NOMO-1 treated with dmso at 0.1 percent for 144 hours (cell line): ENCODE measurements at regions not wholly inside any gene's neighbourhood (a gene's known extent, or its start where the extent isn't known, plus 50 kb on each side); places are given as distances from the start of the nearest gene placed in this dataset.

Experiments used
- DNase-seq: peaks from one replicate; lab custom pipeline; 2025; ENCODE audit not compliant: unreplicated experiment; lab: John Stamatoyannopoulos, UW

DNA sequence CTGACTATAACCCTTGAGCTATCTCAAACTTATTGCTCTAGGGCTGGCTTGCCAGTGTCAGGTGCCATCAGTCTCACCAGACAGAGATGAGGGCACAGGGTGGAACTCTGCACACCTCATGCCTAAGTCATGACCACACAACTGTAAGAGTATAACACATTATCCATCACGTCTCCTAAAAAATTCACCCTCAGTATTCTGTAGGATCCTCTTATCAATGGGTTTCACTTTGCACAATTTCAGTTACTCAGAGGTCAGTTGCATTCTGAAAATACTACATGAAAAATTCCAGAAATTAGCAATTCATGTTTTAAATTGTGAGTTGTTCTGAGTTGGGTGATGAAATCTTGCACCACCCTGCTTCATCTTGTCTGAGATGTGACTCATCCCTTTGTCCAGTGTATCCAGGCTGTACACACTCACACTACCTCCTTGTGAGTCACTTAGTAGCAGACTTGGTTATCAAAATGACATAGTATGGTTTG, 690.9 kb upstream of the CDH18 start:
- DNase-seq, result no peak

DNA sequence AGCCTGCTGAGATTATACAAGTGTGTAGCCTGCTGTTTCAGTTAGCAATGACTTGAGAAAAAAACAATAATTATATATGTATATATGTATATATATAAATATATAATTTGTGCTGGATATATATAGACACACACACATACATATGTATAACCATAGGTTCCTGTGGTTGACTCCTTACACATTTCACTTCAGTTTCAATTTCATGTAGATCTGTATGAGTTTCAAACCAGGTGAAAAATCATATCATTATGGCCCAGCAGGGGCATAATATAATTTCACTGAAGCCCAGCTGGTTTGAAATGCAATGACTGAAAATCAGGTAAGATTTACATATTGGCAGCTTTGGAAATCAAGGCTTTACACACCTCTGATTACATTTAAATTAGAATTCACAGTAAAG, 690.4 kb upstream of the CDH18 start:
- DNase-seq, result no peak

DNA sequence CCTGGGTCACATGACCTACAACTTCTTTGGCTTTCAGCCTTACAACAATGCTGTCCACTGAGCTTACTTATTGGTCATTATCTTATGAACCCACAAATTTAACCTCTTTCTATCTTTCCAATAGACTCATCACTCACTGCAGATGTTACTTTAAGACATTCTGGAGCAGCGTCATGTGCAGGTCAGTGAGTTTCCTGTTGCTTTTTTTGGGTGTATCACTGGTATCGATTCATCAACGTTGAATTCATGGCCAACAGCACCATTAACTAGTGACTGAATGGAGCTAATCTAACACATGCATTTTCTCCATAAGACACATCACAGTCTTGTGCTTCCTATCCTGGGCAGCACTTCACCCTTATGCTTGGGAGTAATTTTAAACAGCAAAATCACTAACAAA, 672.6 kb upstream of the CDH18 start:
- no peak for DNase-seq

DNA sequence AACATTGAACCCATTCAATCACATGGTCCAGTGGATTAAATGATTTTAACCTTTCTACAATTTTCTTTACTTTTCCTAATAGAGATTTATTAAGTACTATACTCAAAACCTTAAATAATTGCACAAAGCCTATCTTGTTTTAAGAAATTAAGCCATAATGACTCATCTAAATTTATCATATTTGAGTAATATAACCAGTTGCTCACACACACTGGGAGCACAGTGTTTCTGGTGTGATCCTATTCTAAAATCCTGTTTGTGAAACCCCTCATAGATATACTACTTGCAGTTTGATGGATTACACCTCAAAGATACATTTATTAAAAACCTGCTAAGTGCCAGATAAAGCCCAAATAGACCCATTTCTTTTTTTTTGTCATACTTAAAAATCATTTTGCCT, 668.3 kb upstream of the CDH18 start:
- no peak for DNase-seq

DNA sequence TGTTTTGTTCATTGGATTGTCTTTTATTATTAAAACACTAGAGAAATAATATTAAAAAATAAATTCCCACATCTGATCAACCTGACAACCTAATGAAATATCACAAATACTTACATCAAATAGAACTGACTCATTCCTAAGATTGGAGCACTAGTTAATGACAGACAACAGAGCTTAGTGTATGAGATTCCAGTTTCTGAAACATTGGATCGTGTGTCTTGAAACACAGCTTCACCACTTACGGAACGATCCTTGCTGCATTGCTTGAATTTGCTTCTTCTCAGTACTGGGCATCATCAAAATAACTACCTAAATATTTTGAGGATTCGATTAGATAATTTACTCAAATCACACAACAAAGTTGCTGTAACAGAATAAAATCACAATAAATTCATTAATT, 667.2 kb upstream of the CDH18 start:
- no peak for DNase-seq

DNA sequence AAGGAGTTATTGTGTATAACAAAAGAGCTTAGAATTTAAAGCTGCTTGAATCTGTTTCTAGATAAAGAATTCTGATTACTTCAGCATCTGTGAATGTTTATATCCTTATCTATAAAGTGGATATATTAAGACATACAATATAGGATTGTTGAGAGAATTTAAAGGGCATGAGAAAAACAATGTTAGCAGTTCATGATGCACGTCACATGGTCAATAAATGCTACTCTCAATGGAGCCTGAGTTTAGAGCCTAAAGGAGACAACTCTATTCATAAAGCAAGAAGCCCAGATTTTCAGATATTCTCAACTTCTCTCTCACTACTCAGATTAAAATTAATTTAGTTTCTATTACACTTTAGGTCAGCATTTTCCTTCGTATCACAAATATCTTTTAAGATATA, 666.7 kb upstream of the CDH18 start:
- DNase-seq, result no peak

DNA sequence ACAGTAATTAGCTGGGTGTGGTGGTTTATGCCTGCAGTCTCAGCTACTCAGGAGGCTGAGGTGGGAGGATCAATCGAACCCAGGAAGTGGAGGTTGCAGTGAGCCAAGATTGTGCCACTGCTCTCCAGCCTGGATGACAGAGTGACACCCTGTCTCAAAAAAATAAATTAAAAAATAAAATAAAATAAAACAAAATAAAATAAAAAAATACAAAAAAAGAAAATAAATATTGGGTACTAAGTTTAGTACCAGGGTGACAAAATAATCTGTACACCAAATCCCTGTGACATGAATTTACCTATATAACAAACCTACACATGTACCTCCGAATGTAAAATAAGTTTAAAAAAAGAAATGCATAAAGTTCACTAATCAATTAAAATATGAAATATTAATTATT, 666.0 kb upstream of the CDH18 start:
- no peak for DNase-seq

DNA sequence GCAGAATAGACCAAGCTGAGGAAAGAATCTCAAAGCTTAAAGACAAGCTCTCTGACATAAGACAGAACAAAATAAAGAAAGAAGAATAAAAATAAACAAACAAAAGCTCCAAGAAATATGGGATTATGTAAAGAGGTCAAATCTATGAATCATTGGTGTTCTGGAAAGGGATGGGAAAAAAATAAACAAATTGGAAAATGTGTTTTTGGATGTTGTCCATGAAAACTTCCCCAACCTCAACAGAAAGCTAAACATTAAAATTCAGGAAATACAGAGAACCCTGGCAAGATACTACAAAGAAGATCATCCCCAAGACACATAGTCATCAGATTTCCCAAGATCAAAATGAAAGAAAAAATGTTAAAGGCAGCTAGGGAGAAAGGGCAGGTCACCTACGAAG, 662.0 kb upstream of the CDH18 start:
- no peak for DNase-seq

DNA sequence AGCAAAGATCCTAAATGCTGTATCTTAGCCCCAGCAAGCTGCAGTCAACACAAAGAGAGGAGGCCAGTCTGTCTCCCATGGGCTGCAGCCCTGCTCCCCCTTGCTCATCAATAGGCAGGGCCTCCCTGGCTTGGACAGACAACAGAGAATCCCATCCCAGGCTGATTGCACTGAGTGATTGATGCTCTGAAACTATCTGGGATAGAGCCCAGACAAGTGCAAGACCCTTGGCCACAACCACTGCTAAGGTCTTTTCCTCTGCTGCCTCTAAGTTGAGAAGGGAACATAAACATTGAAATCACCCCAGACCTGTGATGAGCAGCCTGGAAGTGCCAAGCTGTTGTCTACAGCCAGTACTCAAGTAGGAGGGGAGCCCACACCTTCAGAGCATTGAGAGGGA, 661.0 kb upstream of the CDH18 start:
- no peak for DNase-seq

DNA sequence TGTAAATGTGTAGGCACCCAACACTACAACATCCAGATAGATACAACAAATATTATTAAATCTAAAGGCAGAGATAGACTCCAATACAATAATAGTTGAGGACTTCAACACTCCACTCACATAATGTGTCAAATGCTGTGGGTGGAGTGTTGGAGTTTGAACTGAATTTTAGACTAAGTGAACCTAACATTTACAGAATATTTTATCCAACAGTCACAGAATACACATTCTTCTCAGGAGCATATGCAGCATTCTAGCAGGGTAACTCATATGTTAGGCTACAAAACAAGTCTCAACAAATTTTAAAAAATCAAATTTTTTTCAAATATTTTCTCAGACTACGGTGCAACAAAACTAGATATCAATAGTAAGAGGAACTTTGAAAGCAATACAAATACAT, 648.7 kb upstream of the CDH18 start:
- no peak for DNase-seq

DNA sequence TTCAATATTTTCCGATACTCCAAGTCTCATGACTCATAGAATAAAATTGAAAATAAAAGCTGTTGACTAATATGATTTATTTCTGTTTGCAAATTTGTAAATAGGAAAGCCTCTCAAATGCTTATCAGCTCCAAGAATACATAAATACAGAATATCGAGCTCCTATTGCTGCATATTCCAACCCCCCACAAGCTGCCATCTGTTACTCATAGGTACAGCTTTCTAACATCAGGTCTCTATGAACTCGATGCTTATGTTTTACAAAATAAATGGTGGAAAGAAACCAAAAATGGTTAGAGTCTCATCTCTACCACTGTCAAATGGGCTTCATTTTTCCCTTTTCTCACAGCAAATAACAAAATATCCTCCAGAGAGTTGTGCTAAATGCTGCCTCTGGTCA, 631.6 kb upstream of the CDH18 start:
- no peak for DNase-seq

DNA sequence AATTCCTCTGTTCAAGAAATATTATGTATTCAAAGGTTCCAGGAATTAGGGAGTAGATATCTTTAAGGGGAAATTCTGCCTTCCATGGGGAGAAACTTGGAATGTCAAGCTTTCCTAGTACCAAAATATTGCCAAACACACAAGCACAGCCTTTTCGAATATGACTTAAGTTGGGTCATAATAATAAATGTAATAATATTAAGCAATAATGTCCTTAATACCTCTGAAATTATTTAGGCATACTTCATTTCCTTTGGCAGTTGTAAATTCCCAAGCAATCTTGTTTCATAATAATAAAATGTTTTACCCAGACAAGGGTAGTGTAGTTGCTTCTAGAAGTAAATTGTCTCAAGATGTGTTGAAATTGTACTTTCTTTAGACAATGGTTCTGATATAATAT, 630.3 kb upstream of the CDH18 start:
- no peak for DNase-seq

DNA sequence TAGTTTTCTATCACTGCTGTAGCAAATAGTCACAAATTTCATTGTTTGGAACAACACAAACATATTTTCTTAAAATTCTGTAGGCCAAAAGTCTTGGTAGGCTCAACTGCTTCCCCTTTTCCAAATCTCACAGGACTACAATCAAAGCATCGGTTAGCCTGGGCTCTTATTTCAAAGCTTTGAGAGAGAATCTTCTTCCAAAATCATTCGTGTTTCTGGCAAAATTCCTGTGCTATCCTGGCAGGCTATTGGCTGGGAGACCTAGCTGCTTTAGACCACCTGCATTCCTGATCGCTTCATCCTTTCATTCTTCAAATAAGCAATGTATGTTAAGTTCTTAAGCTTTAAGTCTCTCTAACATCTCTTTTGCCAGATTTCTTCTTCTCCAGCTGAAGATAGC, 629.8 kb upstream of the CDH18 start:
- DNase-seq, result no peak

DNA sequence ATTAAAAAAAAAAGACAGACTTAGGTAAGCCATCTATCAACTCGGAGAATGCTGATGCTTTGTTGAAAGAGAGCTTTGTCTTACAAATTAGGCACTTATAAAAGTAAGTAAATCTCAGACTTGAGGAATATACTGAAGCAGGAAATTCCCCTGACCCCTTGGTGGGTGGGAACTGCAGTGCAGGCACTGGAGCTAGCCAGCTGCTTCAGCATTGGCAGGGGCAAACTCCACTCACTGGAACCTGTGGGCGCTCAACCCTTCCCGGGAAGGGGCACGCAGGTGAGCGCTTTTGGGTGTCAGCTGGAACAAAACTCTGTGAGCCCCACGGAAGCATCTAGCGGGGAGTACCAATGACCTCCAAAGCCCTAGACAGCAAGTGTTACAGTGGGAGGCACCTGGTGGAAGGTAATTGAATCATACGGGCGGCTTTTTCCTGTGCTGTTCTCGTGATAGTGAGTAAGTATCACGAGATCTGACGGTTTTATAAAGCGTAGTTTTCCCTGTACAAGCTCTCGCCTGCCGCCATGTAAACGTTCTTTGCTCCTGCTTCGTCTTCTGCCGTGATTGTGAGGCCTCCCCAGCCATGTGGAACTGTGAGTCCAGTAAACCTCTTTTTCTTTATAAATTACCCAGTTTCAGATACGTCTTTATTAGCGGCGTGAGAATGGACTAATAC, 628.0 kb upstream of the CDH18 start:
- no peak for DNase-seq

DNA sequence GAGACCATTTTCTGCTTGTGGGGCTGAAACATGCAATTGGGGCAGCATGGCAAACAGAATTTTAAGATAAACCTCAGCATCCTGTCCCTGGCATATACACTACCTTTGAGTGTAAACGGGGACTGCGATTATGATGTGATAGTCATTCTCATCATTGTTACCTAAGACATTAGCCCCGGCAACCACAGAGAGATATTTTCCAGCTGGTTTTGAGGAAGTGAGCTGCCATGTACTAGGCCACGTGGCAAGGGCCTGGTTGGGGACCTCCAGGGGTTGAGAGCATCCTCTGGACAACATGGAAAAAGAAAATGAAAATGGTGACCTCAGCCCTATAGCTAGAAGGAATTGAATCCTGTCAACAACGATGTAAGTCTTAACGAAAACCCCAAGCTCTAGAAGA, 623.6 kb upstream of the CDH18 start:
- no peak for DNase-seq

DNA sequence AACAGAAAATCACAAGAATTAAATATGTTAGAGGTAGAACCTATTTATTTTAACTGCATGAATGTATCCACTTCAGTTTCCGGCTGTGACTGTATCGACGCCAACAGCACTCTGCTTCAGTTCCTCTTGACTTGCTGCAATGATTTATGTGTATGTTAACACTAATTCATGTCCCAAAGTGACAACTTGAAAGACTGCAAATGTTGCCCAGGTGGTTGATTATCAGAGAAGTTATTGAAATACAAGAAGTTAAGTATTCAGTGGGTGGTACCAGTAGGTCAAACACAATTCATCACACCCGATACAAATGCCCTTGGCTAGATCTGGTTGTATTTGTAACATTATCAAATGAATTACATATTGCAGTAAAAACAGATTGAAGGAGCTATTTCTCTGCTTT, 622.7 kb upstream of the CDH18 start:
- no peak for DNase-seq

DNA sequence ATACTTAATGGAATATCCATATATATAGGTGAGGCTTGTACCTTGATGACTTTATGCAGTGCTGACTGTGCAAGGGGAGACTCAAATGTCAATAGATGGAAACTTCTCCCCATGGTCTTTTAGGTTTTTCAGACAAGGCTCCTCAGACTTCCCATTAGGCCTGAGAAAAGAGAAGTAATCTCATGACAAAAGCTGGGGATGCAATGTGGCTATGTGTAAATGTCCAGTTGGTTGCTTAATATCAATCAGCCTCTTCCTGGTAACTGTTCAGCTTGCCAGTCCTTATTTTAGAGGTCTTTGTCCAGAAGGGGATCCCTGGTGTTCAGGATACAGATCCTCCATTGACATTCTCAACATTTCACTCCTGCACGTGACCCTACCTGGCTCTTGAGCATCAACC, 621.1 kb upstream of the CDH18 start:
- no peak for DNase-seq

DNA sequence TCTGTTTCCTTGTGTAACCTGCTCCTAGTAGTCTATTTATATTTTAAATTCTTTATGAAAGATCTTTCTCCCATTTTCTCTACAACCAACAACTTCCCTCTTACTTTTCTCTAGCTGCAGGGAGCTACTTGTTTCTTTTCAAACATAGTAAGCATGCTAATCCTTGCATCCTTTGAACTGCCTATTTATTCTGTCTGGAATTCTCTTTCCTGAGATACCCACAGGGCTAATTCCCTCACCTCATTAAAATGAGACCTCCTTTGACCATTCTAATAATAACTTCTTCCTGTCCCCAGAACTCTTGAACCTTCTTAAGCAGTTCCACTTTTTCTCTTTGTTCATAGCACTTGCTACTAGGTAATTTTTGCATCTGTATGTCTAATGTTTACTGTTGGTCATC, 620.6 kb upstream of the CDH18 start:
- DNase-seq, result no peak

DNA sequence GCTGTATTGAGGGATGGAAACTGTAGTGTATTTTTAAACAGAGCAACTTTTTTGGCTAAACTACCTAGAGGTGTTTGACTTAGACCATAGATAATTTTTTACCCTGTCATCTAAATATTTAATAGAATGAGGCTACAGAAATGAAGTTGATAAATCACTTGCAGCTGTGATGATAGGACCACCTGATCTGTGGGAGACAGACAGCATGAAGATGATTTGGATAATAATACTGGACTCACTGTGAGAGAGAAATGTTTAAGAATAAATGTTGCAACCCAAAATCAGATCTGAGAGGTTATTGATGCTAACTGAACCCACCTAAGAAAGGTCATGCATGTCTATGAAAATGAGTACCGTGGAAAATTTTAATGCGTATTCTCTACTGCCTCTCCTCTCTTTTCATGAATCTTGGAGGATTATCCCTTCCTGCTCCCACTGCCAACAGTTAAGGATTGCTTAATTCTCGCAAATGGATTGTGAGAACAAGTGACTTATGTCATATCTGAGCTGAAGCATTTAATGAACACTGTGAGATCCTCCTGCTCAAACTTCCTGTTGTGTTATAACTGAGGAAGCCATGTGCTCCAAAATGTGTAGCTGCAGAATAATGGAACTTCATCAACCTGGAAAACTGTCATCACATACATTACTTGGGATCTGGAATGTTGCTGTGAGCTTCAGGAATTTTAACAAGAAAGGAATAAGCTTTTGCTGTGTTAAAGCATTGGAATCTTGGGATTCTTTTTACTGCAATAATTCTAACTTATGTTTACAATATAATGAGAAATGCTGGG, 617.9 kb upstream of the CDH18 start:
- no peak for DNase-seq

DNA sequence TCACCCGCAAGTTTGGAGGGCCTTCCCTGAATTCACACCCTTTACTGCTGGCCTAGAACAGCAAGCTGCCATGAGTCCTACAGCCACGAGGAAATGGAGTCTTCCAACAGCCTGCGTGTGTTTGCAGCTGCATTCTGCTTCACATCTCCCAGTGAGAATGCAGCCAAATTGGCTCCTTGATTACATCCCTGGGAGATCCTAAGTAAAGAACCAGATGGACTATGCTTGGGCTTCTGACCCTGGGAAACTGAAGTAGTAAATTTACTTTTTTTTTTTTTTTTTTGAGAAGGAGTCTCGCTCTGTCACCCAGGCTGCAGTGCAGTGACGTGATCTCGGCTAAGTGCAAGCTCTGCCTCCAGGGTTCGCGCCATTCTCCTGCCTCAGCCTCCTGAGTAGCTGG, 617.0 kb upstream of the CDH18 start:
- no peak for DNase-seq

DNA sequence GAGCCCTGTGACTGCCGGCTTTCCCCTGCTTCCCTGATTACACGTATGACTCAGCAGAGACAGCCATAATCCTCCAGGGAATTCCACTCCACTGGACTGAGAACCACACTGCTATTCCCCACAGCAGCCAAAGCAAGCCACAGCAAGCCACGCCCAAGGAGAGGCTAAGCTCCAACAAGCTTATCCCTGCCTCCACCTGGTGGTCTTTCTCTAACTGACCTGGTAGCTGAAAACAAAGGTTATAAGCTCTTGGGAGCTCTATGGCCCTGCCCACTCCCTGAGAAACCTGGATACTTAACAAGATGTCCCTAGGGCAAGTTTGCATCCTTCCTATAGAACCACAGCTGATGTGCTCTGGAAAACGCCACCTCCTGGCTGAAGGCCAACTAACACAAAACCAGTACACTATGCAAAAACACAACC, 613.7 kb upstream of the CDH18 start:
- DNase-seq, result no peak

DNA sequence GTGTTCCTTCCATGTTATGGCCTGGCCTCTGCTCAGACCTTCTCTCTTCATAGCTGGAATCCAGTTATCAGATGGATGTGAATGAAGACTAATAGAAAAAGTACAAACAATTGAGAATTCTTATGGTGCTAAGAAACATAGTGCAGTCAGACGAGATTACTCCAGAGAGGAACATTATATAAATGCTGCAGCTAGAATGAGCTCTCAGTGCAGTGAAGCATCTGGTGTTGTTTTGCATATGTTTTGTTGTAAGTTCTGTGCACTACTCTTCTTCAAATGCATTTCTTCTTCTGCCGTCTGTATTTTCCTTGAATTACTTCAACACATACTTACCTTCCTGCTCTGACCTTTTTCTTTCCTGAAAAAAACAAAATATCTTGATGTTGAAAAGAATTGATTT, 602.4 kb upstream of the CDH18 start:
- DNase-seq, result no peak

DNA sequence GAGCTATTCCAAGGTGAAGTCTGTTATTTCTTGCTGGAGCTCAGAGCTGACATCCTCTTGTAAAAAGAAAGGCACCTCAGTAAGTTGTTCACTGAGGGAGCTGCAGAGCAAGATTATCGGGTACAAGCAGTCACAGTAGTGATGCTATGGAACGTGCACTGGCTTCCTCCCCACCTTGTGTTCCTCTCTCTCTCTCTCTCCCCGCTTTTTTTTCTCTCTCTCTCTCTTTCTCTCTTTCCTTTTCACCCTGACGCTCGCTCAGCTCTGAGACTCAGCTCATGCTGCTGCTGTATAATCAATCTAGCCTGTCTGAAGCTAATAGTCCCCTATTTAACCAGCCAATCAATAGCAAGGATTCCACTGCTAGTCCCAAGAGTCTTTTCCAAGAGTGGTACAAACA, 587.6 kb upstream of the CDH18 start:
- DNase-seq, result no peak
